Type B pancreatic cell (in vitro differentiated cells): ENCODE measurements at regions not wholly inside any gene's neighbourhood (a gene's known extent, or its start where the extent isn't known, plus 50 kb on each side); places are given as distances from the start of the nearest gene placed in this dataset.
A peak's percentile ranks its signal among the peaks of the same experiment; 100 is the strongest.

Experiments
- DNase-seq: peaks from one replicate; pipeline ENCODE4 v3.0.0; 2021; ENCODE audit warnings: mixed read lengths; ENCODE audit not compliant: unreplicated experiment; ENCODE audit errors: extremely low spot score
- H3K27ac Mint-ChIP-seq: 2 replicates; pipeline ENCODE4 v1.8.0; 2021; ENCODE audit warnings: mild to moderate bottlenecking, mixed read lengths
- H3K27me3 Mint-ChIP-seq: 2 replicates; pipeline ENCODE4 v1.8.0; 2021; ENCODE audit warnings: mixed read lengths
- H3K36me3 Mint-ChIP-seq: 2 replicates; pipeline ENCODE4 v1.8.0; 2021; ENCODE audit warnings: mixed read lengths
- H3K4me1 Mint-ChIP-seq: one replicate; pipeline ENCODE4 v1.8.0; 2021; ENCODE audit warnings: mixed read lengths; ENCODE audit not compliant: unreplicated experiment
- H3K4me3 Mint-ChIP-seq: 2 replicates; pipeline ENCODE4 v1.8.0; 2021; ENCODE audit warnings: mild to moderate bottlenecking, mixed read lengths
- H3K9me3 Mint-ChIP-seq: 2 replicates; pipeline ENCODE4 v1.8.0; 2021; ENCODE audit warnings: mixed read lengths
- CTCF ChIP-seq: fragments of 200-600 bp; sonication (generic); conservative IDR thresholded peaks from 2 replicates; pipeline ENCODE4 v1.5.0; 2021; ENCODE audit warnings: antibody characterized with exemption, mild to moderate bottlenecking

GRCh38 chr1:244163861-244164510 lies 112.9 kb downstream of the ZBTB18 start:
- no peak for TF ChIP-seq CTCF
- Mint-ChIP-seq H3K27ac (peak overlapping the region; percentile 73), H3K36me3 (no peaks in the 10 kb centered on the region), H3K4me1 (peaks cover 4% of the 10 kb centered on the region), H3K4me3 (no peak overlapping the region), H3K9me3 (peaks cover 5% of the 10 kb centered on the region), H3K27me3 (no peaks in the 10 kb centered on the region)
- no peak for DNase-seq

- no peaks in the 10 kb centered on the region for H3K36me3 Mint-ChIP-seq
Observed at GRCh38 chr1:244164511-244164890, 113.4 kb downstream of the ZBTB18 start.

GRCh38 chr1:244165021-244165420 lies 113.9 kb downstream of the ZBTB18 start:
- no peaks in the 10 kb centered on the region for H3K36me3 Mint-ChIP-seq
- no peak overlapping the region for H3K4me3 Mint-ChIP-seq
- H3K9me3 Mint-ChIP-seq = peaks cover 5% of the 10 kb centered on the region
- no peak overlapping the region for H3K27ac Mint-ChIP-seq
- no peak for DNase-seq
- H3K27me3 Mint-ChIP-seq = no peaks in the 10 kb centered on the region
- no peak for TF ChIP-seq CTCF
- peaks cover 4% of the 10 kb centered on the region for H3K4me1 Mint-ChIP-seq

More at GRCh38 chr1:244164511-244164890, 113.4 kb downstream of the ZBTB18 start:
- Mint-ChIP-seq H3K9me3 (peaks cover 5% of the 10 kb centered on the region), H3K27ac (peak overlapping the region; percentile 73), H3K4me3 (no peak overlapping the region), H3K27me3 (no peaks in the 10 kb centered on the region), H3K4me1 (peaks cover 4% of the 10 kb centered on the region)
- TF ChIP-seq CTCF = no peak
- no peak for DNase-seq

- peaks cover 5% of the 10 kb centered on the region for H3K9me3 Mint-ChIP-seq
- no peaks in the 10 kb centered on the region for H3K27me3 Mint-ChIP-seq
- no peak overlapping the region for H3K4me3 Mint-ChIP-seq
- no peak overlapping the region for H3K27ac Mint-ChIP-seq
- H3K4me1 Mint-ChIP-seq = peaks cover 4% of the 10 kb centered on the region
- no peaks in the 10 kb centered on the region for H3K36me3 Mint-ChIP-seq
- TF ChIP-seq CTCF = no peak
- no peak for DNase-seq
Observed at GRCh38 chr1:244165701-244166100, 114.6 kb downstream of the ZBTB18 start.

- no peak for DNase-seq
- Mint-ChIP-seq H3K36me3 (no peaks in the 10 kb centered on the region), H3K27me3 (peaks cover 6% of the 10 kb centered on the region), H3K27ac (no peak overlapping the region), H3K9me3 (no peaks in the 10 kb centered on the region), H3K4me1 (peaks cover 13% of the 10 kb centered on the region), H3K4me3 (no peak overlapping the region)
- TF ChIP-seq CTCF = no peak
Observed at GRCh38 chr1:244171241-244171985, 120.3 kb downstream of the ZBTB18 start.
